ENCODE measurements at regions not wholly inside any gene's neighbourhood (a gene's known extent, or its start where the extent isn't known, plus 50 kb on each side); places are given as distances from the start of the nearest gene placed in this dataset.

- intact Hi-C loops (cut with micrococcal nuclease; ENCODE audit: unreplicated experiment), result no loop called here
- Mint-ChIP-seq H3K4me3 (ENCODE audit: low read depth, unreplicated experiment) (no peak overlapping the region), H3K36me3 (ENCODE audit: insufficient read depth, unreplicated experiment) (no peaks in the 10 kb centered on the region), H3K27me3 (ENCODE audit: unreplicated experiment) (peaks cover 13% of the 10 kb centered on the region), H3K27ac (ENCODE audit: unreplicated experiment) (no peak overlapping the region), H3K4me1 (ENCODE audit: low read depth, unreplicated experiment) (no peaks in the 10 kb centered on the region), H3K9me3 (ENCODE audit: low read depth, unreplicated experiment) (no peaks in the 10 kb centered on the region)
- no TSS peak for BruUV-seq (replicated peaks)
- TF ChIP-seq CTCF (IDR thresholded peaks at IDR 0.05; ENCODE audit: unreplicated experiment), result no peak
- CTCF ChIA-PET, result no interaction called here
- no peak for DNase-seq
Measured at GRCh38 chr2:19003554-19003953, 354.9 kb downstream of the OSR1 start.

GRCh38 chr2:19000776-19001175, 357.6 kb downstream of the OSR1 start:
- H3K36me3 Mint-ChIP-seq (ENCODE audit: insufficient read depth, unreplicated experiment), result no peaks in the 10 kb centered on the region
- no TSS peak for BruUV-seq (replicated peaks)
- DNase-seq, result no peak
- intact Hi-C loops (cut with micrococcal nuclease; ENCODE audit: unreplicated experiment), result no loop called here
- peaks cover 13% of the 10 kb centered on the region for H3K27me3 Mint-ChIP-seq (ENCODE audit: unreplicated experiment)
- CTCF ChIA-PET, result no interaction called here
- TF ChIP-seq CTCF (IDR thresholded peaks at IDR 0.05; ENCODE audit: unreplicated experiment), result no peak
- no peak overlapping the region for H3K4me3 Mint-ChIP-seq (ENCODE audit: low read depth, unreplicated experiment)
- no peaks in the 10 kb centered on the region for H3K9me3 Mint-ChIP-seq (ENCODE audit: low read depth, unreplicated experiment)
- H3K27ac Mint-ChIP-seq (ENCODE audit: unreplicated experiment), result no peak overlapping the region
- no peaks in the 10 kb centered on the region for H3K4me1 Mint-ChIP-seq (ENCODE audit: low read depth, unreplicated experiment)

- peaks cover 13% of the 10 kb centered on the region for H3K27me3 Mint-ChIP-seq (ENCODE audit: unreplicated experiment)
Measured at GRCh38 chr2:18999198-18999597, 359.2 kb downstream of the OSR1 start.

GRCh38 chr2:18998491-18998890, 359.9 kb downstream of the OSR1 start:
- CTCF ChIA-PET, result no interaction called here

More at GRCh38 chr2:18999198-18999597, 359.2 kb downstream of the OSR1 start:
- intact Hi-C loops (cut with micrococcal nuclease; ENCODE audit: unreplicated experiment), result no loop called here
- no TSS peak for BruUV-seq (replicated peaks)
- Mint-ChIP-seq H3K4me3 (ENCODE audit: low read depth, unreplicated experiment) (no peak overlapping the region), H3K4me1 (ENCODE audit: low read depth, unreplicated experiment) (no peaks in the 10 kb centered on the region), H3K9me3 (ENCODE audit: low read depth, unreplicated experiment) (no peaks in the 10 kb centered on the region), H3K36me3 (ENCODE audit: insufficient read depth, unreplicated experiment) (no peaks in the 10 kb centered on the region), H3K27ac (ENCODE audit: unreplicated experiment) (no peak overlapping the region)
- no peak for TF ChIP-seq CTCF (IDR thresholded peaks at IDR 0.05; ENCODE audit: unreplicated experiment)
- DNase-seq, result no peak
- CTCF ChIA-PET, result no interaction called here

More at GRCh38 chr2:18998491-18998890, 359.9 kb downstream of the OSR1 start:
- BruUV-seq (replicated peaks), result no TSS peak
- H3K9me3 Mint-ChIP-seq (ENCODE audit: low read depth, unreplicated experiment), result no peaks in the 10 kb centered on the region
- H3K27ac Mint-ChIP-seq (ENCODE audit: unreplicated experiment), result no peak overlapping the region
- peaks cover 13% of the 10 kb centered on the region for H3K27me3 Mint-ChIP-seq (ENCODE audit: unreplicated experiment)
- H3K4me1 Mint-ChIP-seq (ENCODE audit: low read depth, unreplicated experiment), result no peaks in the 10 kb centered on the region
- H3K4me3 Mint-ChIP-seq (ENCODE audit: low read depth, unreplicated experiment), result no peak overlapping the region
- no peaks in the 10 kb centered on the region for H3K36me3 Mint-ChIP-seq (ENCODE audit: insufficient read depth, unreplicated experiment)
- no peak for TF ChIP-seq CTCF (IDR thresholded peaks at IDR 0.05; ENCODE audit: unreplicated experiment)
- intact Hi-C loops (cut with micrococcal nuclease; ENCODE audit: unreplicated experiment), result no loop called here
- no peak for DNase-seq

All from Calu3 (cell line).